Anterior cingulate cortex (tissue), 58 donors: ENCODE measurements at regions not wholly inside any gene's neighbourhood (a gene's known extent, or its start where the extent isn't known, plus 50 kb on each side); places are given as distances from the start of the nearest gene placed in this dataset.
"Not testable (repeated sequence)": the region's sequence is repeated elsewhere in the genome, so short reads cannot be mapped to it uniquely, and the experiment has no call there.

ENCODE experiments used
- DNase-seq, 58 donors: peaks; one replicate each; lab custom pipeline; 2025; lab: John Stamatoyannopoulos, UW

DNA sequence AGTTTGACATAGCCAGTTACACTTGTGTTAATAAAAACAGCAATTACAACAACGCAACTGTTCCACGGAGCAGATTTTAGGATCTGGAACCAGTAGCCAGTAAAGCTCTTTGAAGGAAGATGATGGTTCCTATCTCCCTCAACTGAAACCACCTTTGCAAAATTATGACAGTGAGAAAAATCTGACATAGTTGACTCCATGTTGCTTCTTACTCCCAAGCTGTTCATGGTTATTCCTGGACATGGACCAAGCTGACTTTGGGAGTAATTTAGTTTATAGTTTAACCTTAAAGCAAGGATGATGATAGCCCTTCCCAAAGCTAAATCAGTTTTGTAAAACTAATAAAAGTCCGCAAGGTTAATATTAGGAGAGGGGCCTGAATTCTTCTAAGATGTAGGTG, 518.0 kb upstream of the ZP4 start:
- DNase-seq: no peak

DNA sequence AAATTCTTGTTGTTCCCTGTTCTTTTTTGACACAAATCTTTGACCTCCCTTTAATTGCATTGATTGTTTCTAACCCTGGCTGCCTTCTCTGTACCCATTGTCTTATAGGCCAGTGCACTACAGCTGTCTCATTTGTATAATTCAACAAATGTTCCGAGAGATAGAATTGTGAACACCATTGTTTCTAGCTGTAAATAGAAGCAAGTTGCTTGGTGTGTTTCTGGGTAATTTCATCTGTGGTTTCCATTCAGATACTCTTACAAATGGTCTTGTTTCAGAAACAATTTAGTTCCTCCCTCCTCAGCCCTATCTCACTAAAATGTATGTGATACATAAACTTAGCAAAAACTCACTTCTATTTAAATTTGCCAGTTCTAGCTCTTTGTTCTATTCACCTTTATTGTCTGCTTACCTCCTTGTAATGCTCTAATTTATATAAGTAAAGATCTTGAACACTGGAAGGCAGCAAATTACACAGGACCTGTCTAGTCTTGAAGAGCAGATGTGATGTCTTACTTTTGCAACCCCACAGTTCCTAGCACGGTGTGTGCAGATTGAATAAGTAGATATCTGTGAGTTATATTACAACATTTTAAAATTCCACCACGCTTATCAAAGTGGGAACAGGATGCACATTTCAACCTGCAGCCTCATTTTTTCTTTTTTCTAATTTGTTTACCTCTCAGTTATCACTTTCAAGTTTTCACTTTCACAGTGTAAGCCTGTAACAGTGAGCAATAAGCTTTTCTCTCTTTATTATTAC, 515.6 kb upstream of the ZP4 start:
- peak in 2 of 58 donors; percentile 5 to 57 for DNase-seq

DNA sequence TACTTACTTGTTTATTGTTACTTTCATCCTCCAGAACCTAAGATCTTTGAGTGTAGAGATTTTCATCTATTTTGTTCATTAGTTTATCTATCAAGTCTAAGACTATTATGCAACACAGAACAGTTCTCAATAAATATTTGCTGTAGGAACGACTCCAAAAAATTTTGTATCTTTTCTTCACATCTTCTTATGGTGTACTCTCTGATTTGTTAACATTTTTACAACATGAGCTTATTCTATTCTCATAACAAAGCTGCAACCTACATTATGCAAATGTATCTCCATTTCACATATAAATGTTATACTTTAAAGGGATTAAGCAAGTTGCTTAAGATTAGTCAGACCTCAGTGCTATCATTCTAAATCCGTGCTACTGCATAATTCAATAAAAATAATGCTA, 514.2 kb upstream of the ZP4 start:
- DNase-seq: no peak

DNA sequence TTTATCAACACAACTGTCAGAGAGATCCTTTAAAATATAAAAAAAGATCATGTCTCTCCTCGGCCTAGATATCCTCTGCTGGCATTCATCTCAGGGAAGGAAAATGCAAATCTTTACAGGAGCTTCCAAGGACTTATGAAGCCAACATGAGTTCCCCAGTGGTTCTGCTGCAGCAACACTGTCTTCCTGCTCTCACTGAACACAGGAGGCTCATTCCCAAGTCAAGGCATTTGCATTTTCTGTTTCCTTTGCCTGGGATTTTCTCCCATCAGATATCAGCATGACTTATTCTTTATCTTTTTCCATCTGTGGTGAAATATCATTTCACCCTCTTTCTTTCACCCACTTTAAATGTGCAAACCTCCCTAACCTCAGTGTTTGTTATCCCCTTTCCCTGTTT, 513.8 kb upstream of the ZP4 start:
- no peak for DNase-seq

DNA sequence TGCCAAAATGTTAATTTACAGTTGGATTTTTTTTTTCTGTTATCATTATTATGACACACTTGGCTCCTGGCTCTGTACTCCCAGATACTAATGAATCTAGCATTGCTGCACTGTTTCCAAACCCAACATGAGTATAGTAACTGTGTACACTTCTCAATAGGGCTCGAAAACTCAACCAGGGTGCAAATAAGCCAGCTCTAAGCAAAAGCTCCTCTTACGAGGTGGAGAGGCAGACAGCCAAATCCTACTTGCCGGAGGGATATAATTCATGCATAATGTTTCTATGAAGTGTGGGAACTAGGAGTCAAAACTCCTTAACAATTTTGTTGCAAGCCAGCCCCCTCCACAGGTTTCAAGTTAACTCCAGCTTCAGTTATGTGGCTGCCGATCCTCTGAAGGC, 510.4 kb upstream of the ZP4 start:
- peak in 1 of 58 donors; percentile 3 for DNase-seq

DNA sequence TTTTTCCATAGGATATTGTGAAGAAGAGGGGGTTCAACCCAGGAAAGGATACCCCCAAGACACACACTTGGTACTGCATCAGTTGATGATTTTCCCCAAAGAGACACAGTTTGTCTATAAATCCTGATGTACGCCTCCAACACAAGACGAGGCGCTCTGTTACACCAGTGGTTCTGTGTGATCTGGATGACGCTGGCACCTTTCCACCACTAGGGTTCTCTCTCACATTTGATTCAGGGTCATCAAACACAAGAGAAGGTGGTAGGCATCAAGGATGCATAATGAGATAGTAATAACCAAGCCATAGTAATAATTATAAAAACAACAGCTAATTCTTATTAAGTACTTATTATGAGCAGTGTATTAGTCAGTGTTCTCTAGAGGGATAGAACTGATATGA, 508.8 kb upstream of the ZP4 start:
- DNase-seq: no peak

DNA sequence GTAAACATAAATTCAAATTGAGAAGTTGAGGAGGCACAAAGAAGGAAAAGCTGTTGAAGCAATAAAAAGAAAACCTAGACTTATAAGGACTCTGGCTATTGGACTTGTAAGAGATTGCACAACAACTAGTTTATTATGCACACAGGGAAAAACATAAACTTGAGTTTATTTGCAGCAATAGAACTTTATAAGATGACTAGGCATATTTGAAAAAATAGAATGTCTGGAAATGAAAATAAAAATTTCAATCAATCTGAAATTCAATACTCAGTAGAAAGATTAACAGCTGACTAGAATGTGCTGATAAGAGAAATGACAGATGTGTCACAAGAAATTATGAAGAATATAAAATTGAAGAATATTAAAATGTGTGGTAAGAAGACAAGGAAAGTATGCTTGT, 505.4 kb upstream of the ZP4 start:
- DNase-seq: no peak

DNA sequence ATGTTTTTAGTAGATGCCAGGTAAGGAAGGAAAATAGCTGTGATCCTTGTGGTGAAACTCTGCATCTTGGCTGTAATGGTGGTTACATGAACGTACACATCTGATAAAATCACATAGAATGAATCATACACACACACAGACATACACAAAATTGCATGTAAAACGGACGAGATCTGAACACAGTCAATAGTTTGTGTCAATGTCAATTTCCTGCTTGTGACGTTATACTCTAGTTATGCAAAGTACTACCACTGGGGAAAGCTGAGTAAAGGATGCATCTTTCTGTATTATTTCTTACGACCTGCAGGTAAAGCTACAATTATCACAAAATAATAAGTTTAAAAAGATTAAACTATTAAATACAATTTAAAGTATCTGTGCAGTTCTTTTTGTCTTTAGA, 493.7 kb upstream of the ZP4 start:
- DNase-seq: no peak

DNA sequence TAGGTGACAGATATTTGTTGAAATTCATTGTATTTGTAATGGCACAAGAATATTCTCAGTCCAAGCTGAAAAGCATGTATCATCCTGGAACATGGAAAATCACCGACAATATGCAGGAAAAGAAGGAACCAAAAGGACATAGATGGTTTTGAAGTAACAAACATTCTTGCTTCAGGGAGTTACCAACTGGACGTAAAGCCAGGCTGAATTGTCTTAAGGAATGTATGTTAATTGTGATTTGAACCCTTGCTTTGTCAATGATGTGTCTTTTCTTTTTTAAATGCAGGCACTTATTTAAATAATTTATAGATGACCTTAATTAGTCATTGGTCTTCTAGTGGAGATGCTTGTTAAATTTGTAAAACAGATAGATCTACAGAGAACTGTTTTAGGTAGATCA, 489.4 kb upstream of the ZP4 start:
- no peak for DNase-seq

DNA sequence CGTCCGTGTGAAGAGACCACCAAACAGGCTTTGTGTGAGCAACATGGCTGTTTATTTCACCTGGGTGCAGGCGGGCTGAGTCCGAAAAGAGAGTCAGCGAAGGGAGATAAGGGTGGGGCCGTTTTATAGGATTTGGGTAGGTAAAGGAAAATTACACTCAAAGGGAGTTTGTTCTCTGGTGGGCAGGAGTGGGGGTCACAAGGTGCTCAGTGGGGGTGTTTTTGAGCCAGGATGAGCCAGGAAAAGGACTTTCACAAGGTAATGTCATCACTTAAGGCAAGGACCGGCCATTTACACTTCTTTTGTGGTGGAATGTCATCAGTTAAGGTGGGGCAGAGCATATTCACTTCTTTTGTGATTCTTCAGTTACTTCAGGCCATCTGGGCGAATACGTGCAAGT, 488.7 kb upstream of the ZP4 start:
- not testable (repeated sequence) for DNase-seq

DNA sequence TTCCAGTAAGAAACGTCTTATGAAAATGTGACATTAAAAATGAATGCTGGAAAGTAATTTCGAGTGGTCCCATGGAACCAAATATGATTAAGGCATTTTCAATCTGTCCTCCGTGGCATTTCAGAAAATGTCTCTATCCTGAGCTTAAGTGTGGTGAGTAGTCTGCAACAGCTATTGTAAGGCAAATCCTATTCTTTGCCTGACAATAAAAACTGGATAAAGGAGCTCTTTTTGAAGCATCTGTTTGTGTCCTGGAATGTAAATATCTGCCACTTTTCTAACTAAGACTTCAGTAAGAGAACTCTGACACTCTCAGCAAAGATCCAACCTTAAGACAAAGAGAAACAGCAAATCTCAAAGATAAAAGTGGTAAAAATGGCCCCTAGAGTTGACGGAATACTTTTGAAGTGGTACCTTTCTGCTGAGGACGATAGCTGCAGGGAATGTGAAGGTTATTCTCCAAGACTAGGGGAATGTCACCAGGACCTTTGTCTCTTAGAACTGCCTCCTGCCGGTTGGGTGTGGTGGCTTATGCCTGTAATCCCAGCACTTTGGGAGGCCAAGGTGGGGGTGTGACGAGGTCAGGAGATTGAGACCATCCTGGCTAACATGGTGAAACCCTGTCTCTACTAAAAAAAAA, 486.7 kb upstream of the ZP4 start:
- DNase-seq: no peak

DNA sequence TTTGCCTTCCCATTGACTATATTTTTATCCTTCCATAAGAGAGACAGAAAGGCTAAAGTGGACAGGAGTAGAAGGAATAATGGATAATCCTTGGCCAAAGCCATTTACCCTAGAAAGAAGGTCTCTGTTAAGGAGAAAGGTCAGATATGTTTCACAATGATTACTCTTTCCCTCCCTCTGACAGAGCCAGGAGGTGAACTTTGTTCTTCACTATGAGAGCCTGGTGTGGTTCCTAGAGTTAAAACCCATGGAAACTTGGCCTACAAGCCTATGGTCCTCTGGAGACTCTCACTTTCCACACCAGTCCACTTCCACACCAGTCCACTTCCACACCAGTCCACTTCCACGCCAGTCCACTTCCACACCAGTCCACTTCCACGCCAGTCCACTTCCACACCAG, 479.9 kb upstream of the ZP4 start:
- DNase-seq: no peak

DNA sequence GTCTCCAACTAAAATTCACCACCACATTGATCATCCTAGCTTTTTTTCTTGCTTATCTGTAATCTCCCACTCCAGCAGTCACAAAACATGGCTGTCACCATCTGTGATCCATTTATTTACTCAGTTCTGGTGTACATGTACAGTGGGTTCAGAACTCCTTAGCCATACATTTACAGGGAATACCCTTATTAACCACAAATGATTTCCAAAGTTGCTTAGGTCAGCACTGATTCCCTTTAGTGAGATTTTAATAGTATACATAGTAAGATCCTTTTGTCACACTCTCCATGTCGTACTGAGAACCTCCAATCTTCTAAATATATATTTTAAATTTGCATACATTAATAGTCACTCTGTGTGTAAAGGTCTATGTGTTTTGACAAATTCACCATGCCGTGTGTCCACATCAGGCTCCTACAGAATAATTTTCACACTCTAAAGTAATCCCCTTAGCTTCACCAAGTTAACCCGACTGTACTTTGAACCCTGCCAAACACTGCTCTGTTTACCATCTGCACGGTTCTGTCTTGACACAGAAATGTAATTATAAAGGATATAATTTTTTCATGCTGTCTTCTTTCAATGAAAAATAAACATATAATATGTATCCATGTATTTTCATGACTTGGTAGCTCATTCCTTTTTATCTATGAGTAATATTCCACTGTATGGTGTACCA, 473.6 kb upstream of the ZP4 start:
- DNase-seq: no peak

DNA sequence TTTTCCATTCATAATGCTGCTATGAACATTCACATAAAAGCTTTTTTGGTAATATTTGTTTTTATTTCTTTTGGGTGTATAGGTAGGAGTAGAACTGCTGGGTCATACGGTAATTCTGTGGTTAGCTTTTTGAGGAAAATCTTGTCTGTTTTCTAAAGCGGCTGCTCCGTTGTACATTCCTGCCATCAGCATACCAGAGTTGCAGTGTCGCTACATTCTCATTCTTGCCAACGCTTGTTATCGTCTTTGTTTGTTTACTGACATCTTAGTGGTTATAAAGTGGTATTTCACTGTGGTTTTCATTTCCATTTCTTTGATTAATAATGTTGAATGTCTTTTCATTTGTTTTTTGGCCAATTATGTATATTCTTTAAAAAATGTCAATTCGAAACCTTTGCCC, 469.8 kb upstream of the ZP4 start:
- no peak for DNase-seq

DNA sequence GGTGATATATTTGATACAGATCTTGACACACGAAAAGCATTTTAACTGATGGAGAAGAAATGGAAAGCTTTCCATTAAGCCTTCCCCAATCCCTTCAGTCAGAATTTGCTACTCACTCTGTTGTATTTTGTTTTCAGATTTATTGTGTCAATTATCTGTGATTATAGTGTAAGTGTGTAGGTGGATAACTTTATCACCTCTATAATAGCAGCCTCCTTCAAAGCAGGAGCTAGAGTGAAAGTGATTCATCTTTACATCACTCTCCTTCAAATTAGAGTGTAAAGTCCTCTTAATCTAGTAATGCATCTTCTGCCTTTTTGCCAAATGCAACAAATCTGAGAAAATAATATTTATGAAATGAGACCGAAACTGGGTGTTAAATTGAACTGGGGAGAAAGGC, 459.7 kb upstream of the ZP4 start:
- no peak for DNase-seq

DNA sequence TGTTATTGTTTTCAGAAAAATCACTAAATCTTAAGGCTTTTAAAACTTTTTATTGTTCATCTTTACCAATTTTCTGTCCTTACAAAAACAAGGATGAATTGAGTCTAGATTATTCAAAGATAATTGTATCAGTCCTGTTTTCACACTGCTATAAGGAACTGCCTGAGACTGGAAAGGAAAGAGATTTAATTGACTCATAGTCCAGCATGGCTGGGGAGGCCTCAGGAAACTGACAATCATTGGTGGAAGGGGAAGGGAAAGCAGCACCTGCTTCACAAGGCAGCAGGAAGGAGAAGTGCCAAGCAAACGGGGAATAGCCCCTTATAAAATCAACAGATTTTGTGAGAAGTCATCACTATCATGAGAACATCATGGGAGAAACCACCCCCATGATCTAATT, 455.6 kb upstream of the ZP4 start:
- no peak for DNase-seq

DNA sequence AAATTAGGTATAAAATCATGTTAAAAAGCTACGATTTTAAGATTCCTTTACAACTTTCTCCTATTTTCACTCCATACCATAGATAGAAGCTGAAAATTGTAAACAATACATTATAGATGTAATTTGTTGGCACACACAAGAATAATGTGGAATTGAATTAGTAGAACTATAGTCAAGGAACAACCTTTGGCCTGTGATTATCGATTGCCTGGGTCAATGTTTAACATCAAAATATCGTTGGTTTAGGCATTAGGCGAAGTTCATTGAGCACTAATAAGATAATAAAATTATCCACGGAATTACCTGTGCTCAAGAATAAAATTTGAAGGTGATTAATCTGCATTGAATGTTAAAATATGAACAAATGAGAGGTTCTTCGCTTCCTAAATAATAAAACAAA, 455.1 kb upstream of the ZP4 start:
- DNase-seq: no peak

DNA sequence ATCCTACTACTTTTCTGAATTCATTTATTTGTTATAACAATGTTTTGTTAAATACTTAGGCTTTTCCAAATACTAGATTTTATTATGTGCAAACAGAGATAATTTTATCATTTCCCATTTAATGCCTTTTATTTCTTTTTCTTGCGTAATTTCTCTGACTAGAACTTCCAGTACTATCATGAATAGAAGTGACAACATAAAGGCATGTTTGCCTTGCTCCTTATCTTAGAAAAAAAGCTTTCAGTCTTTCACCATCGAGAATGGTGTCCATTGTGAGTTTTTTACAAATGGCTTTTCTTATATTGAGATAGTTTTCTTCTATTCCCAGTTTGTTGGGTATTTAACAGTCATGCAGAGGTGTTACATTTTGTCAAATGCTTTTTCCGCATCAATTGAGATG, 453.1 kb upstream of the ZP4 start:
- no peak for DNase-seq

DNA sequence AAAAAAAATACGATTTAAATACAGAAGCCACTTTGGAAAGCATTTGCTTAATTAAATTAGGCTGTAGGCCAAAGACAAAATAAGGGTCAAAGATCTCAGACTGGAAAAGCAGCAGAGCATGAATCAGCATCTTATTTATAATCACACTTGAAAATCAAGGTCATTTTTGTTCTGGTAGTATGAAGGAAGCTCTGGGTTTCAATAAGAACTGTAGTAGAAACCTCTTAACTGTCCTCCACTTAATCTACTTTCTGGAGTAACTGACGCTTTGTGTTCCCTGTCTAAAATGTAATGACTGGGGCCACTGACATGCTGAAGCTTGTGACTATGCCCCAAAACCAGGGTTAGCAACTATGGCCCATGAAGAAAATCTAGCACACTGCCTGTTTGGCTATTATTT, 450.7 kb upstream of the ZP4 start:
- no peak for DNase-seq

DNA sequence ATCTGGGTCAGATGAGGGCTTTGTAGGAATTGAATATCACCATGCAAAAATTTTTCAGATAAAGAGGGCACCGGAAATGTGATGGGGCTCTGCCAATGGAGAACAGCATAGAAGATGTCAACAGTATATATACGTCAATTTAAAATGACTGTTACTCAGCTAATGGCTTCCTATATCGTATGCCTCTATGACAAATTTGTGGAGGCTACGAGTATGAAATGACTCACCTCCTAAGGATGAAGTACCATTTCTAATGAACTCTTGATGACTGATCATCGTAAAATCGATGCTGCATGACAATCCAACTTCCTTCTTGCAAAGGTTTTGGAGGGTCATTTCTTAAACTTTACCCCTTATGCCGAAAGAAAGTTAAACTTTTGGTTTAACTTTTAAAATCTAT, 450.3 kb upstream of the ZP4 start:
- DNase-seq: no peak

DNA sequence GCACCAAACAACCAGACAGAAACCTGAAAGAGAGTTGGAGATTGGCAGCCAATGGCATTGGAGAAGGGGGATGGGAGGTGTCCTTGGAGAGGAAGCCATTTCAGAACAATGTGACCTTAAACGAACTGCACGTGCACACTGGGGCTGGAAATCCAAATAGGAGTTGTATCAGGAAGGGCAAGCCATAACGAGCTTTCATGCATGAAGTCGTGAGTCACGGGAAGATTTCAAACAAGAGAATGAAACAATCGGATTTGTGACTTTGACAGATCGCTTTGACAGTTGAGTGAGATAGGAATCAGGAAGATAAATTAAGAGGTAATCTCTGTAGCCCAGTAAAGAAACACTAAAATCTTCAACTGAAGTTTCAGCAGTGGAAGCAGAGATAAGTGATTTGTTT, 445.8 kb upstream of the ZP4 start:
- DNase-seq: no peak

DNA sequence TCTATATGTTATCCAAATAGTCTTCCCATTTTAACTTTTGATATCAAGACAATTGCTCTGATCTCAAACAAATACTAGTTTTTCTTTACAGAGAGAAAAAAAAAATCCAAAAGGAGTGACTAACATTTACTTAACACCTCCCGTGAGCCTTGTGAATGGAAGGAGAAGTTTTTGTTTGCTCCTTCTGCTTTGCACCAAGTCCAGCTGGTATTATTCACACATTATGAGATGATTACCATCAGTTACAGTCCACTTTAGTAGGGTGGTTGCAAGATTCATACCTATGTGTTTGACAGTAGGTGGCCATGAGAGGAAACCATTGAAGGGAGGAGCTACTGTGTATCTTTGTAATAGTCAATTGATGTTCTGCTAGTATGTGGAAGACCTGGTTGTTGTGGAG, 443.4 kb upstream of the ZP4 start:
- no peak for DNase-seq
